ENCODE measurements at regions not wholly inside any gene's neighbourhood (a gene's known extent, or its start where the extent isn't known, plus 50 kb on each side); places are given as distances from the start of the nearest gene placed in this dataset.

DNA sequence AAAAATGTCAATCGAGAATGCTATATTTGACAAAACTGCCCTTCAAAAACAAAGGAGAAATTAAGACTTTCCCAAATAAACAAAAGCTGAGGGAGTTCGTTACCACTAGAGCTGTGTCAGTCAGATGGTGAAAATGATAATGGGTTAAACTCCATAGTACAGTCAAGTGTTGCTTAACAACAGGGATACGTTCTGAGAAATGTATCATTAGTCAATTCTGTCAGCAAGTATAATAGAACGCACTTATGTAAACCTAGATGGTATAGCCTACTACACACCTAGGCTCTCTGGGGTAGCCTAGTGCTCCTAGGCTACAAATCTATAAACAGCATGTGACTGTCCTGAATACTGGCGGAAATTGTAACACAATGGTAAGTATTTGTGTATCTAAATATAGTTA lies 138.7 kb downstream of the DRD1 start (continued):
- TF ChIP-seq, protein P1, sequence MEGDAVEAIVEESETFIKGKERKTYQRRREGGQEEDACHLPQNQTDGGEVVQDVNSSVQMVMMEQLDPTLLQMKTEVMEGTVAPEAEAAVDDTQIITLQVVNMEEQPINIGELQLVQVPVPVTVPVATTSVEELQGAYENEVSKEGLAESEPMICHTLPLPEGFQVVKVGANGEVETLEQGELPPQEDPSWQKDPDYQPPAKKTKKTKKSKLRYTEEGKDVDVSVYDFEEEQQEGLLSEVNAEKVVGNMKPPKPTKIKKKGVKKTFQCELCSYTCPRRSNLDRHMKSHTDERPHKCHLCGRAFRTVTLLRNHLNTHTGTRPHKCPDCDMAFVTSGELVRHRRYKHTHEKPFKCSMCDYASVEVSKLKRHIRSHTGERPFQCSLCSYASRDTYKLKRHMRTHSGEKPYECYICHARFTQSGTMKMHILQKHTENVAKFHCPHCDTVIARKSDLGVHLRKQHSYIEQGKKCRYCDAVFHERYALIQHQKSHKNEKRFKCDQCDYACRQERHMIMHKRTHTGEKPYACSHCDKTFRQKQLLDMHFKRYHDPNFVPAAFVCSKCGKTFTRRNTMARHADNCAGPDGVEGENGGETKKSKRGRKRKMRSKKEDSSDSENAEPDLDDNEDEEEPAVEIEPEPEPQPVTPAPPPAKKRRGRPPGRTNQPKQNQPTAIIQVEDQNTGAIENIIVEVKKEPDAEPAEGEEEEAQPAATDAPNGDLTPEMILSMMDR (IDR thresholded peaks at IDR 0.05), result no peak
- TF ChIP-seq NRF1 (IDR thresholded peaks at IDR 0.05; ENCODE audit: low read depth, low read length) (no peak), JUND (IDR thresholded peaks at IDR 0.05) (no peak), RXRA (IDR thresholded peaks at IDR 0.05; ENCODE audit: borderline replicate concordance, low read depth) (no peak)

GRCh38 chr5:175290379-175290778 lies 153.6 kb downstream of the DRD1 start:
- Histone ChIP-seq H3K79me2 (ENCODE audit: insufficient read depth) (no peaks in the 10 kb centered on the region), H3K36me3 (replicated peaks in 1 of 2; ENCODE audit: control insufficient read depth in 1 of 2, insufficient read depth in 2 of 2, low read length in 1 of 2) (no peaks in the 10 kb centered on the region), H3K9me2 (no peaks in the 10 kb centered on the region), H3F3A (replicated peaks; ENCODE audit: insufficient read depth) (no peaks in the 10 kb centered on the region), H3K4me3 (ENCODE audit: low read depth in 2 of 2, low read length in 1 of 2) (no peak overlapping the region), H3K4me1 (ENCODE audit: control insufficient read depth in 1 of 2, insufficient read depth in 2 of 2, low read depth in 1 of 2, low read length in 1 of 2) (no peaks in the 10 kb centered on the region), H4K20me1 (ENCODE audit: insufficient read depth) (no peaks in the 10 kb centered on the region), H2AFZ (ENCODE audit: low read depth) (no peak overlapping the region), H3K4me2 (no peak overlapping the region), H3K9me3 (no peaks in the 10 kb centered on the region), H3K9ac (no peak overlapping the region), H3K27ac (ENCODE audit: low read depth in 2 of 2, low read length in 1 of 2) (no peak overlapping the region), H3K27me3 (ENCODE audit: insufficient read depth) (no peaks in the 10 kb centered on the region)
- DNase-seq, result no peak
- WGBS (ENCODE audit: low lambda C conversion rate), result 43% methylated on average over 2 of the region's 4 CpGs
- CTCF ChIA-PET, result no interaction called here
- TF ChIP-seq CHD2 (IDR thresholded peaks at IDR 0.05; ENCODE audit: low read length, partially characterized antibody) (no peak), POLR2AphosphoS5 (IDR thresholded peaks at IDR 0.05; ENCODE audit: low read depth, low read length) (no peak), PBX3 (IDR thresholded peaks at IDR 0.05) (no peak), MAX (IDR thresholded peaks at IDR 0.05; ENCODE audit: low read depth) (no peak), GATA2 (CRISPR knock-in tag; IDR thresholded peaks at IDR 0.05) (no peak), FOXJ3 (CRISPR knock-in tag; IDR thresholded peaks at IDR 0.05) (no peak), MXI1 (IDR thresholded peaks at IDR 0.05; ENCODE audit: low read depth, low read length) (no peak), SIN3A (IDR thresholded peaks at IDR 0.05; ENCODE audit: borderline replicate concordance, low read depth, low read length) (no peak), RCOR1 (IDR thresholded peaks at IDR 0.05; ENCODE audit: low read length) (no peak), FOSL2 (IDR thresholded peaks at IDR 0.05; ENCODE audit: borderline replicate concordance, low read depth) (no peak), NRF1 (IDR thresholded peaks at IDR 0.05; ENCODE audit: low read depth, low read length) (no peak), RFX5 (IDR thresholded peaks at IDR 0.05; ENCODE audit: low read length) (no peak)
- TF ChIP-seq, protein P2, sequence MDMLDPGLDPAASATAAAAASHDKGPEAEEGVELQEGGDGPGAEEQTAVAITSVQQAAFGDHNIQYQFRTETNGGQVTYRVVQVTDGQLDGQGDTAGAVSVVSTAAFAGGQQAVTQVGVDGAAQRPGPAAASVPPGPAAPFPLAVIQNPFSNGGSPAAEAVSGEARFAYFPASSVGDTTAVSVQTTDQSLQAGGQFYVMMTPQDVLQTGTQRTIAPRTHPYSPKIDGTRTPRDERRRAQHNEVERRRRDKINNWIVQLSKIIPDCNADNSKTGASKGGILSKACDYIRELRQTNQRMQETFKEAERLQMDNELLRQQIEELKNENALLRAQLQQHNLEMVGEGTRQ (IDR thresholded peaks at IDR 0.05; ENCODE audit: borderline replicate concordance, low read depth, low read length), result no peak
- POLR2A ChIA-PET, result no interaction called here

Measured in SK-N-SH (cell line).